ENCODE measurements at regions not wholly inside any gene's neighbourhood (a gene's known extent, or its start where the extent isn't known, plus 50 kb on each side); places are given as distances from the start of the nearest gene placed in this dataset.

DNA sequence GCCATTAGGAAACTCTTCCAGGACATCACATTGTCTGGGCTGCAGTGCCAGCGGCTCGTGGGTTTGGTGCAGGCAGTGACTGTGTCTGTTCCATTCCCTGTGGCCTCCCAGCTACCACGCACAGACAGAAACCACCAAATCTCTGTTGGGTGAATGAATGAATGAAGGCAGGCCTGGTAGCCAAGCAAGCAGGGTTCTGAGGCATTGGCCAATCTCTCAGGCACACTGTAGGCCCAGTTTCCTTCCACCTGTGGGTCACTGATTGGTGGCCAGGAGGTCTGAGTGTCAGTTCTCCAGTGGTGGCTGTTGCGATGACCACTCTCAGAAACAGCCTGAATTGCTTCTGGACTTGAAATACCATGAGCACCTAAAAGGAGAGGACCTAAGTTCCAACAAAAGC lies 59.4 kb upstream of the CTBP2 start:
- no peak overlapping the region for H3K9ac ChIP-seq (ENCODE audit: control insufficient read depth, insufficient read depth, low read length)
- H3K27ac ChIP-seq (ENCODE audit: control insufficient read depth, insufficient read depth), result no peak overlapping the region
- no peaks in the 10 kb centered on the region for H3K36me3 ChIP-seq (ENCODE audit: control insufficient read depth in 2 of 2, insufficient read depth in 2 of 2, low read length in 1 of 2)
- ChIA-PET RAD21 (ENCODE audit: unreplicated experiment) (no interaction called here), CTCF (no interaction called here), SMC1A (ENCODE audit: uncharacterized antibody, unreplicated experiment) (no interaction called here), POLR2A (no interaction called here)
- no peaks in the 10 kb centered on the region; a peak in 1 of 4 replicates for H3K27me3 ChIP-seq (replicated peaks in 1 of 2; ENCODE audit: control insufficient read depth in 2 of 2, insufficient read depth in 2 of 2, low read length in 1 of 2)
- H3K4me1 ChIP-seq (ENCODE audit: control insufficient read depth, insufficient read depth, low read length), result no peaks in the 10 kb centered on the region
- no peaks in the 10 kb centered on the region for H3K79me2 ChIP-seq (ENCODE audit: control insufficient read depth, insufficient read depth, low read length)
- intact Hi-C loops (cut with micrococcal nuclease; ENCODE audit: unreplicated experiment), result no loop called here
- TF ChIP-seq SREBF2 (IDR thresholded peaks at IDR 0.05; ENCODE audit: low read length), result no peak
- no peaks in the 10 kb centered on the region for H3K9me3 ChIP-seq (replicated peaks; ENCODE audit: control insufficient read depth, insufficient read depth, low read length)
- FAIRE-seq (no peak), ATAC-seq (no peak), DNase-seq (ENCODE audit: low read depth, low spot score) (no peak)
- WGBS (ENCODE audit: insufficient coverage, insufficient replicate concordance, low lambda C conversion rate, missing lambda C conversion rate), result 4% methylated on average over 4 of the region's 4 CpGs
- in situ Hi-C loops (cut with MboI), result no loop called here
- H3K4me3 ChIP-seq, result no peak overlapping the region
- H3K4me2 ChIP-seq (ENCODE audit: control insufficient read depth, insufficient read depth), result no peak overlapping the region
- no TSS peak for BruUV-seq (replicated peaks)
- H2AFZ ChIP-seq (ENCODE audit: control insufficient read depth, low read depth, low read length), result no peak overlapping the region
- no peaks in the 10 kb centered on the region for H4K20me1 ChIP-seq (ENCODE audit: control insufficient read depth, insufficient read depth)

GRCh38 chr10:125218967-125219366 lies 58.6 kb upstream of the CTBP2 start:
- ChIA-PET POLR2A (no interaction called here), SMC1A (ENCODE audit: uncharacterized antibody, unreplicated experiment) (no interaction called here), CTCF (no interaction called here), RAD21 (ENCODE audit: unreplicated experiment) (no interaction called here)
- in situ Hi-C loops (cut with MboI), result no loop called here
- Histone ChIP-seq H3K36me3 (ENCODE audit: control insufficient read depth in 2 of 2, insufficient read depth in 2 of 2, low read length in 1 of 2) (no peaks in the 10 kb centered on the region), H4K20me1 (ENCODE audit: control insufficient read depth, insufficient read depth) (no peaks in the 10 kb centered on the region), H3K4me2 (ENCODE audit: control insufficient read depth, insufficient read depth) (no peak overlapping the region), H3K27me3 (replicated peaks in 1 of 2; ENCODE audit: control insufficient read depth in 2 of 2, insufficient read depth in 2 of 2, low read length in 1 of 2) (no peaks in the 10 kb centered on the region; a peak in 1 of 4 replicates), H3K4me3 (no peak overlapping the region), H3K4me1 (ENCODE audit: control insufficient read depth, insufficient read depth, low read length) (no peaks in the 10 kb centered on the region), H2AFZ (ENCODE audit: control insufficient read depth, low read depth, low read length) (no peak overlapping the region), H3K9ac (ENCODE audit: control insufficient read depth, insufficient read depth, low read length) (no peak overlapping the region), H3K9me3 (replicated peaks; ENCODE audit: control insufficient read depth, insufficient read depth, low read length) (no peaks in the 10 kb centered on the region; the same call in 2 of the 3 replicates), H3K79me2 (ENCODE audit: control insufficient read depth, insufficient read depth, low read length) (no peaks in the 10 kb centered on the region), H3K27ac (ENCODE audit: control insufficient read depth, insufficient read depth) (no peak overlapping the region)
- WGBS (ENCODE audit: insufficient coverage, insufficient replicate concordance, low lambda C conversion rate, missing lambda C conversion rate), result 15% methylated on average over 4 of the region's 4 CpGs
- no peak for ATAC-seq
- DNase-seq (ENCODE audit: low read depth, low spot score), result no peak
- no peak for FAIRE-seq
- intact Hi-C loops (cut with micrococcal nuclease; ENCODE audit: unreplicated experiment), result no loop called here
- no TSS peak for BruUV-seq (replicated peaks)
- TF ChIP-seq RBBP5 (conservative IDR thresholded peaks at IDR 0.05) (no peak), MLLT1 (IDR thresholded peaks at IDR 0.05) (no peak), CHD1 (IDR thresholded peaks at IDR 0.05; ENCODE audit: low read depth, low read length) (no peak), SMAD1 (IDR thresholded peaks at IDR 0.05; ENCODE audit: low read depth, partially characterized antibody) (no peak), SP1 (IDR thresholded peaks at IDR 0.05; ENCODE audit: low read depth, low read length) (no peak), MEF2A (IDR thresholded peaks at IDR 0.05; ENCODE audit: insufficient read depth, low read depth, low read length) (no peak), RFX5 (IDR thresholded peaks at IDR 0.05; ENCODE audit: low read depth, low read length) (no peak), FOXM1 (IDR thresholded peaks at IDR 0.05; ENCODE audit: low read depth, low read length) (no peak), BMI1 (IDR thresholded peaks at IDR 0.05; ENCODE audit: borderline replicate concordance) (no peak), EP300 (IDR thresholded peaks at IDR 0.05; ENCODE audit: borderline replicate concordance in 1 of 2, control insufficient read depth in 1 of 2, low read depth in 2 of 2, low read length in 2 of 2) (no peak), ZNF274 (IDR thresholded peaks at IDR 0.05; ENCODE audit: insufficient read depth, insufficient read length) (no peak), SMAD5 (IDR thresholded peaks at IDR 0.05; ENCODE audit: low read depth) (no peak)
- TF ChIP-seq, protein P1, sequence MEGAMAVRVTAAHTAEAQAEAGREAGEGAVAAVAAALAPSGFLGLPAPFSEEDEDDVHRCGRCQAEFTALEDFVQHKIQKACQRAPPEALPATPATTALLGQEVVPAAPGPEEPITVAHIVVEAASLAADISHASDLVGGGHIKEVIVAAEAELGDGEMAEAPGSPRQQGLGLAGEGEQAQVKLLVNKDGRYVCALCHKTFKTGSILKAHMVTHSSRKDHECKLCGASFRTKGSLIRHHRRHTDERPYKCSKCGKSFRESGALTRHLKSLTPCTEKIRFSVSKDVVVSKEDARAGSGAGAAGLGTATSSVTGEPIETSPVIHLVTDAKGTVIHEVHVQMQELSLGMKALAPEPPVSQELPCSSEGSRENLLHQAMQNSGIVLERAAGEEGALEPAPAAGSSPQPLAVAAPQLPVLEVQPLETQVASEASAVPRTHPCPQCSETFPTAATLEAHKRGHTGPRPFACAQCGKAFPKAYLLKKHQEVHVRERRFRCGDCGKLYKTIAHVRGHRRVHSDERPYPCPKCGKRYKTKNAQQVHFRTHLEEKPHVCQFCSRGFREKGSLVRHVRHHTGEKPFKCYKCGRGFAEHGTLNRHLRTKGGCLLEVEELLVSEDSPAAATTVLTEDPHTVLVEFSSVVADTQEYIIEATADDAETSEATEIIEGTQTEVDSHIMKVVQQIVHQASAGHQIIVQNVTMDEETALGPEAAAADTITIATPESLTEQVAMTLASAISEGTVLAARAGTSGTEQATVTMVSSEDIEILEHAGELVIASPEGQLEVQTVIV (IDR thresholded peaks at IDR 0.05; ENCODE audit: borderline replicate concordance, partially characterized antibody), result no peak
